Tibial nerve (tissue), 3 donors: ENCODE measurements at regions not wholly inside any gene's neighbourhood (a gene's known extent, or its start where the extent isn't known, plus 50 kb on each side); places are given as distances from the start of the nearest gene placed in this dataset.

Source experiments
- POLR2A ChIP-seq, 2 donors: fragments of 450-650 bp; IDR thresholded peaks; one replicate each; pipeline ENCODE4 v1.6.1; 2017; ENCODE audit warnings: antibody characterized with exemption in 2 of 2, mild to moderate bottlenecking in 2 of 2, moderate library complexity in 2 of 2
- TF ChIP-seq, protein P1 (sequence below), 5 experiments: fragments of 200-600 bp in 3 of 5; fragments of 450-650 bp in 2 of 5; sonication (generic) in 3 of 5; IDR thresholded peaks; one replicate each; pipeline ENCODE4 v1.5.1; 2016 to 2019; ENCODE audit warnings: antibody characterized with exemption in 5 of 5, mild to moderate bottlenecking in 3 of 5, moderate library complexity in 2 of 5

GRCh38 chr4:96630839-96631238 is 790.9 kb downstream of the PDHA2 start:
- TF ChIP-seq, protein P1, sequence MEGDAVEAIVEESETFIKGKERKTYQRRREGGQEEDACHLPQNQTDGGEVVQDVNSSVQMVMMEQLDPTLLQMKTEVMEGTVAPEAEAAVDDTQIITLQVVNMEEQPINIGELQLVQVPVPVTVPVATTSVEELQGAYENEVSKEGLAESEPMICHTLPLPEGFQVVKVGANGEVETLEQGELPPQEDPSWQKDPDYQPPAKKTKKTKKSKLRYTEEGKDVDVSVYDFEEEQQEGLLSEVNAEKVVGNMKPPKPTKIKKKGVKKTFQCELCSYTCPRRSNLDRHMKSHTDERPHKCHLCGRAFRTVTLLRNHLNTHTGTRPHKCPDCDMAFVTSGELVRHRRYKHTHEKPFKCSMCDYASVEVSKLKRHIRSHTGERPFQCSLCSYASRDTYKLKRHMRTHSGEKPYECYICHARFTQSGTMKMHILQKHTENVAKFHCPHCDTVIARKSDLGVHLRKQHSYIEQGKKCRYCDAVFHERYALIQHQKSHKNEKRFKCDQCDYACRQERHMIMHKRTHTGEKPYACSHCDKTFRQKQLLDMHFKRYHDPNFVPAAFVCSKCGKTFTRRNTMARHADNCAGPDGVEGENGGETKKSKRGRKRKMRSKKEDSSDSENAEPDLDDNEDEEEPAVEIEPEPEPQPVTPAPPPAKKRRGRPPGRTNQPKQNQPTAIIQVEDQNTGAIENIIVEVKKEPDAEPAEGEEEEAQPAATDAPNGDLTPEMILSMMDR (IDR thresholded peaks at IDR 0.05) = no peak
- TF ChIP-seq POLR2A (IDR thresholded peaks at IDR 0.05) = no peak
